SU-DHL-6 (cell line): ENCODE measurements at regions not wholly inside any gene's neighbourhood (a gene's known extent, or its start where the extent isn't known, plus 50 kb on each side); places are given as distances from the start of the nearest gene placed in this dataset.

Experiments used
- EZH2phosphoT487 ChIP-seq: fragments of 200-600 bp; sonication (generic), shearing (Covaris generic); conservative IDR thresholded peaks from 2 replicates; pipeline ENCODE4 v1.6.1; 2018; ENCODE audit warnings: mild to moderate bottlenecking, antibody characterized with exemption, low read length, moderate library complexity, mixed read lengths
- TF ChIP-seq, protein P1 (sequence below): fragments of 200-600 bp; sonication (generic); IDR thresholded peaks from one replicate; pipeline ENCODE4 v1.5.1; 2017; ENCODE audit warnings: antibody characterized with exemption, mild to moderate bottlenecking, low read length, moderate library complexity; ENCODE audit not compliant: insufficient read depth, poor library complexity, severe bottlenecking

DNA sequence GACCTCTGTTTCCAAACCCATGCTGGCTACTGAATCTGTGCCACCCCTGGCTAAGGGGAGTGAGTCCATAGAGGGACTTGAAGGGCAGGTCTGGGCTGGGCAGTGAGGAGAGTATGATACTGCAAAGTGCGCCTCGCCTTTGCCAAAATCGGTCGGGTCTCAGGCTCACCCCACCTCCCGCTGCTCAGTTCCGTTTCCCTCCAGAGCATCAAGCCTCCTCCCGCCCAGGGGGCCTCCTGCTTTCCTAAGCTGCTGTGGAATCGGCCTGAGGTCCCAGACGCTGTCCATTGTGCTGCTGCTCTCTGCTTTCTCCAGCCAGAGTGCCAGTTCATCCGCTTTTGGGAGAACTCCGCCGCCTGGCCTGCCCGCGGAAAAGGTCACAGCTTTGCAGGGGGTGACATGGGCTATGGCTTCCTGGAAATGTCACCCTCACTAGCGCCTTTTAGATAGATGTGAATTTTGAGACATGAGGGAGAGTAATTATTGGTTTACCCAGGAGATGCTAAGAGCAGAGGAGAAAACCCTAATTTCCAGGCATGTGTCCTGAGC, 1418.4 kb downstream of the UQCRFS1 start:
- TF ChIP-seq, protein P1, sequence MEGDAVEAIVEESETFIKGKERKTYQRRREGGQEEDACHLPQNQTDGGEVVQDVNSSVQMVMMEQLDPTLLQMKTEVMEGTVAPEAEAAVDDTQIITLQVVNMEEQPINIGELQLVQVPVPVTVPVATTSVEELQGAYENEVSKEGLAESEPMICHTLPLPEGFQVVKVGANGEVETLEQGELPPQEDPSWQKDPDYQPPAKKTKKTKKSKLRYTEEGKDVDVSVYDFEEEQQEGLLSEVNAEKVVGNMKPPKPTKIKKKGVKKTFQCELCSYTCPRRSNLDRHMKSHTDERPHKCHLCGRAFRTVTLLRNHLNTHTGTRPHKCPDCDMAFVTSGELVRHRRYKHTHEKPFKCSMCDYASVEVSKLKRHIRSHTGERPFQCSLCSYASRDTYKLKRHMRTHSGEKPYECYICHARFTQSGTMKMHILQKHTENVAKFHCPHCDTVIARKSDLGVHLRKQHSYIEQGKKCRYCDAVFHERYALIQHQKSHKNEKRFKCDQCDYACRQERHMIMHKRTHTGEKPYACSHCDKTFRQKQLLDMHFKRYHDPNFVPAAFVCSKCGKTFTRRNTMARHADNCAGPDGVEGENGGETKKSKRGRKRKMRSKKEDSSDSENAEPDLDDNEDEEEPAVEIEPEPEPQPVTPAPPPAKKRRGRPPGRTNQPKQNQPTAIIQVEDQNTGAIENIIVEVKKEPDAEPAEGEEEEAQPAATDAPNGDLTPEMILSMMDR = no peak
- TF ChIP-seq EZH2phosphoT487 = no peak
